Testis (tissue), 2 donors: ENCODE measurements at regions not wholly inside any gene's neighbourhood (a gene's known extent, or its start where the extent isn't known, plus 50 kb on each side); places are given as distances from the start of the nearest gene placed in this dataset.

ENCODE experiments used
- POLR2A ChIP-seq: fragments of 450-650 bp; IDR thresholded peaks from one replicate; pipeline ENCODE4 v1.6.1; 2017; ENCODE audit warnings: antibody characterized with exemption, mild to moderate bottlenecking, moderate library complexity
- TF ChIP-seq, protein P1 (sequence below), 3 experiments: fragments of 450-650 bp in 2 of 3; fragments of 200-600 bp in 1 of 3; sonication (generic) in 1 of 3; IDR thresholded peaks; one replicate each; pipeline ENCODE4 v1.5.1; 2016 to 2019; ENCODE audit warnings: antibody characterized with exemption in 3 of 3, mild to moderate bottlenecking in 2 of 3, moderate library complexity in 1 of 3

DNA sequence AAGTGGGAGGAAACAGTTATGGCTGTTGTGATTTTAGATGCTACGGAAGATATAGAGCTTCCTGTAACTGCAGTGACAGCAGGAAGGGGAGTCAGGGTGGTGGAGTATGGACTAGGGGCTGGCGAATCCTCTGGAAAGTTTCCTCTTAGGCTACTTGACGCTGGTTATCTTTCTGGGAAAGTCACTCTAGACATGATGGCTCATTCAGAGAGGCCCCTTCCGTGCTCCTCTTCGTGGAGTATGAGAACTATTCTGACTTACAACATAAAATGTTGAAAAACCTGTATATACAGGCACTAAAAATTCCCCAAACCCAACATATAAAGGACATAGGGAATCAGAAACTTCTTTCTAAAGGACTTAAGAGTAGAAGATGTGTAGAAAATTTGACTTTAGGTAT lies 78.8 kb downstream of the C18orf54 start:
- TF ChIP-seq, protein P1, sequence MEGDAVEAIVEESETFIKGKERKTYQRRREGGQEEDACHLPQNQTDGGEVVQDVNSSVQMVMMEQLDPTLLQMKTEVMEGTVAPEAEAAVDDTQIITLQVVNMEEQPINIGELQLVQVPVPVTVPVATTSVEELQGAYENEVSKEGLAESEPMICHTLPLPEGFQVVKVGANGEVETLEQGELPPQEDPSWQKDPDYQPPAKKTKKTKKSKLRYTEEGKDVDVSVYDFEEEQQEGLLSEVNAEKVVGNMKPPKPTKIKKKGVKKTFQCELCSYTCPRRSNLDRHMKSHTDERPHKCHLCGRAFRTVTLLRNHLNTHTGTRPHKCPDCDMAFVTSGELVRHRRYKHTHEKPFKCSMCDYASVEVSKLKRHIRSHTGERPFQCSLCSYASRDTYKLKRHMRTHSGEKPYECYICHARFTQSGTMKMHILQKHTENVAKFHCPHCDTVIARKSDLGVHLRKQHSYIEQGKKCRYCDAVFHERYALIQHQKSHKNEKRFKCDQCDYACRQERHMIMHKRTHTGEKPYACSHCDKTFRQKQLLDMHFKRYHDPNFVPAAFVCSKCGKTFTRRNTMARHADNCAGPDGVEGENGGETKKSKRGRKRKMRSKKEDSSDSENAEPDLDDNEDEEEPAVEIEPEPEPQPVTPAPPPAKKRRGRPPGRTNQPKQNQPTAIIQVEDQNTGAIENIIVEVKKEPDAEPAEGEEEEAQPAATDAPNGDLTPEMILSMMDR (IDR thresholded peaks at IDR 0.05) = no peak
- TF ChIP-seq POLR2A = no peak
